Panc1 (cell line): ENCODE measurements at regions not wholly inside any gene's neighbourhood (a gene's known extent, or its start where the extent isn't known, plus 50 kb on each side); places are given as distances from the start of the nearest gene placed in this dataset.

ENCODE experiments used
- ATAC-seq: fragments of 200-7000 bp; cut with Tn5 transposase; 2 replicates; pipeline ENCODE4 v1.9.1; 2020; ENCODE audit warnings: mild to moderate bottlenecking, moderate library complexity
- BruUV-seq: library from RNA; stranded (reverse); fragments of 400-500 nt; replicated peaks from 2 replicates; lab custom pipeline; 2021; lab: Mats Ljungman, UMichigan
- CTCF ChIA-PET: fragments of 300-600 bp; sonication (Branson Sonifier 250); formaldehyde crosslinking; loops from one replicate; lab custom pipeline; 2022; ENCODE audit warnings: antibody characterized with exemption; lab: Charles Lee
- POLR2A ChIA-PET: fragments of 300-600 bp; sonication (Branson Sonifier 250); formaldehyde crosslinking; loops from one replicate; lab custom pipeline; 2022; ENCODE audit warnings: antibody characterized with exemption; lab: Charles Lee
- DNase-seq: peaks from one replicate; pipeline ENCODE4 v3.0.0-alpha.2; 2010; ENCODE audit warnings: low read depth, low spot score
- H3K27ac ChIP-seq: 2 replicates; pipeline ENCODE4 v1.5.1; 2011; ENCODE audit warnings: mild to moderate bottlenecking, low read length, inconsistent platforms
- H3K27me3 ChIP-seq: fragments of 200-500 bp; sonication (Bioruptor generic); 2 replicates; pipeline ENCODE4 v1.6.0; 2014; ENCODE audit warnings: low read length, inconsistent platforms; ENCODE audit not compliant: control insufficient read depth, insufficient read depth
- H3K36me3 ChIP-seq: fragments of 200-500 bp; sonication (Bioruptor generic); 2 replicates; pipeline ENCODE4 v1.5.1; 2014; ENCODE audit warnings: inconsistent platforms, mild to moderate bottlenecking, low read length, moderate library complexity; ENCODE audit not compliant: control insufficient read depth, insufficient read depth
- H3K4me1 ChIP-seq: 2 replicates; pipeline ENCODE4 v1.5.1; 2011; ENCODE audit warnings: inconsistent platforms, mild to moderate bottlenecking, low read length, moderate library complexity; ENCODE audit not compliant: control insufficient read depth, insufficient read depth
- H3K4me3 ChIP-seq, 2 experiments: 2 replicates each; pipeline ENCODE4 v1.5.1; 2011 to 2012; ENCODE audit warnings: low read depth in 2 of 2, low read length in 2 of 2, mild to moderate bottlenecking in 2 of 2, inconsistent platforms in 1 of 2, moderate library complexity in 1 of 2
- H3K9me3 ChIP-seq: fragments of 200-500 bp; sonication (Bioruptor generic); 2 replicates; pipeline ENCODE4 v1.5.1; 2014; ENCODE audit warnings: low read depth, mild to moderate bottlenecking, inconsistent platforms, low read length, moderate library complexity; ENCODE audit not compliant: control insufficient read depth, insufficient read depth
- CTCF ChIP-seq: fragments of 450-650 bp; IDR thresholded peaks from 2 replicates; pipeline ENCODE4 v1.5.1; 2017; ENCODE audit warnings: mild to moderate bottlenecking
- POLR2AphosphoS5 ChIP-seq: IDR thresholded peaks from 2 replicates; pipeline ENCODE4 v1.6.1; 2012; ENCODE audit warnings: mild to moderate bottlenecking, low read depth, low read length, moderate library complexity
- REST ChIP-seq, 2 experiments: IDR thresholded peaks; 2 replicates each; pipeline ENCODE4 v1.6.1; 2011 to 2012; ENCODE audit warnings: low read depth in 2 of 2, control low read depth in 1 of 2, low read length in 1 of 2, mild to moderate bottlenecking in 1 of 2, moderate library complexity in 1 of 2; ENCODE audit not compliant: insufficient read depth in 1 of 2
- SIN3A ChIP-seq: IDR thresholded peaks from 2 replicates; pipeline ENCODE4 v1.6.1; 2012; ENCODE audit warnings: low read depth, mild to moderate bottlenecking, low read length, moderate library complexity, borderline replicate concordance; ENCODE audit not compliant: insufficient read depth
- TCF7L2 ChIP-seq: IDR thresholded peaks from 2 replicates; pipeline ENCODE4 v1.6.1; 2011; ENCODE audit warnings: mild to moderate bottlenecking, low read depth, low read length, inconsistent platforms
- in situ Hi-C: cut with HindIII; loops from 2 replicates; pipeline ENCODE4 v1.10.0; 2016; ENCODE audit warnings: low sequenced_read_pairs, low pct_unique_long_range_greater_than_20kb
- intact Hi-C: fragments of 100-400 bp; cut with micrococcal nuclease; formaldehyde crosslinking; loops from one replicate; pipeline ENCODE4 v1.10.0; 2022; ENCODE audit not compliant: unreplicated experiment

DNA sequence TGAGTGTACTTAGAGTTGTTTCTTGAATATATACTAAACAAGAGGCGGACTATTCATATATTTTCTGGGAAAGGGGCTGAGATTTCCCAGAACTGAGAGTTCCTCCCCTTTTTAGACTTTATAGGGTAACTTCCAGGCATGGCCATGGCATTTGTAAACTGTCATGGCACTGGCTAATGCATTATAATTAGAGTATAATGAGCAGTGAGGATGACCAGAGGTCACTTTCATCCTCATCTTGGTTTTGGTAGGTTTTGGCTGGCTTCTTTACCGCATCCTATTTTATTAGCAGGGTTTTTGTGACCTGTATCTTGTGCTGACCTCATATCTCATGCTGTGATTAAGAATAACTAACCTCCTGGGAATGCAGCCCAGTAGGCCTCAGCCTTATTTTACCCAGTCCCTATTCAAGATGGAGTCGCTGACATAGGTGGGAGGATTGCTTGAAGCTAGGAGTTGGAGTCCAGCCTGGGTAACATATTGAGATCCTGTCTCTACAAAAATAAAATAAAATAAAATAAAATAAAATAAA, 91.4 kb downstream of the MOBP start:
- POLR2A ChIA-PET = no interaction called here
- CTCF ChIA-PET = no interaction called here

GRCh38 chr3:39559543-39559942, 92.1 kb downstream of the MOBP start:
- H3K27me3 ChIP-seq = no peaks in the 10 kb centered on the region
- DNase-seq (no peak), ATAC-seq (no peak)
- H3K4me1 ChIP-seq = no peaks in the 10 kb centered on the region
- TF ChIP-seq TCF7L2 = no peak
- TF ChIP-seq SIN3A = no peak
- TF ChIP-seq CTCF = no peak
- TF ChIP-seq POLR2AphosphoS5 = no peak
- TF ChIP-seq REST (IDR thresholded peaks at IDR 0.05; ENCODE audit: insufficient read depth in 1 of 2, low read depth in 2 of 2, low read length in 1 of 2) = no peak
- no peaks in the 10 kb centered on the region for H3K36me3 ChIP-seq
- POLR2A ChIA-PET = interaction anchor here (0.6 kb wide), 1 partner anchor 106 kb away, joined by 3 read pairs; no protein-coding TSS in a partner anchor
- H3K27ac ChIP-seq = no peak overlapping the region
- no TSS peak for BruUV-seq
- no peak overlapping the region for H3K4me3 ChIP-seq
- no peaks in the 10 kb centered on the region for H3K9me3 ChIP-seq
- in situ Hi-C loops (no loop called here), intact Hi-C loops (no loop called here)
- CTCF ChIA-PET = no interaction called here

More for the DNA sequence above, 91.4 kb downstream of the MOBP start:
- no TSS peak for BruUV-seq
- H3K27me3 ChIP-seq = no peaks in the 10 kb centered on the region
- intact Hi-C loops = no loop called here
- H3K27ac ChIP-seq = no peak overlapping the region
- H3K36me3 ChIP-seq = no peaks in the 10 kb centered on the region
- in situ Hi-C loops = no loop called here
- no peak for TF ChIP-seq POLR2AphosphoS5
- TF ChIP-seq SIN3A = no peak
- no peak for TF ChIP-seq REST (IDR thresholded peaks at IDR 0.05; ENCODE audit: insufficient read depth in 1 of 2, low read depth in 2 of 2, low read length in 1 of 2)
- no peak for TF ChIP-seq TCF7L2
- TF ChIP-seq CTCF = no peak
- no peak for DNase-seq
- H3K9me3 ChIP-seq = no peaks in the 10 kb centered on the region
- no peak overlapping the region for H3K4me3 ChIP-seq
- H3K4me1 ChIP-seq = no peaks in the 10 kb centered on the region
- ATAC-seq = no peak
